HCT116 (cell line): ENCODE measurements at regions not wholly inside any gene's neighbourhood (a gene's known extent, or its start where the extent isn't known, plus 50 kb on each side); places are given as distances from the start of the nearest gene placed in this dataset.

Experiments used
- ATAC-seq: fragments of 200-7000 bp; cut with Tn5 transposase; 2 replicates; pipeline ENCODE4 v1.9.1; 2020; ENCODE audit warnings: mild to moderate bottlenecking, moderate library complexity
- BruUV-seq: library from RNA; stranded (reverse); fragments of 400-500 nt; replicated peaks from 2 replicates; lab custom pipeline; 2021; lab: Mats Ljungman, UMichigan
- CTCF ChIA-PET: fragments of 300-600 bp; sonication (Branson Sonifier 250); formaldehyde crosslinking; loops from one replicate; lab custom pipeline; 2021; ENCODE audit warnings: antibody characterized with exemption; lab: Charles Lee
- POLR2A ChIA-PET: fragments of 300-600, 350-600 bp; sonication (Branson Sonifier 250); formaldehyde crosslinking; loops from one replicate; lab custom pipeline; 2021; ENCODE audit warnings: antibody characterized with exemption; lab: Charles Lee
- RAD21 ChIA-PET, 2 experiments: fragments of 300-600 bp; sonication (Branson Sonifier 250); formaldehyde crosslinking; loops; one replicate each; lab custom pipeline; 2023; ENCODE audit warnings: low total read pairs in 2 of 2; ENCODE audit not compliant: uncharacterized antibody in 2 of 2, unreplicated experiment in 2 of 2, low non-redundant PET in 1 of 2; lab: Charles Lee
- DNase-seq: peaks from one replicate; pipeline ENCODE4 v3.0.0-alpha.2; 2010; ENCODE audit warnings: low read depth, low spot score
- H2AFZ ChIP-seq: fragments of 200-600 bp; shearing (Covaris generic), sonication (generic); 2 replicates; pipeline ENCODE4 v1.6.1; 2017; ENCODE audit warnings: low read depth, mixed run types, mixed read lengths, antibody characterized with exemption, low read length; ENCODE audit not compliant: poor library complexity, severe bottlenecking
- H3K27ac ChIP-seq: 2 replicates; pipeline ENCODE4 v1.5.1; 2012; ENCODE audit warnings: low read depth, low read length
- H3K27me3 ChIP-seq: fragments of 200-600 bp; sonication (generic); 2 replicates; pipeline ENCODE4 v1.6.1; 2016; ENCODE audit warnings: mixed run types, low read length, mixed read lengths; ENCODE audit not compliant: insufficient read depth
- H3K36me3 ChIP-seq, 2 experiments: fragments of 200-500 bp in 1 of 2; fragments of 200-600 bp in 1 of 2; sonication (Bioruptor generic) in 1 of 2; sonication (generic) in 1 of 2; 2 replicates each; pipeline versions ENCODE4 v1.5.1 to v1.6.1; 2014 to 2016; ENCODE audit warnings: low read length in 2 of 2, inconsistent platforms in 1 of 2, mixed read lengths in 1 of 2, mixed run types in 1 of 2; ENCODE audit not compliant: insufficient read depth in 2 of 2, control insufficient read depth in 1 of 2
- H3K4me1 ChIP-seq, 2 experiments: fragments of 200-600 bp in 1 of 2; sonication (generic) in 1 of 2; 2 replicates each; pipeline versions ENCODE4 v1.5.1 to v1.6.1; 2012 to 2017; ENCODE audit warnings: low read length in 2 of 2, inconsistent platforms in 1 of 2, mild to moderate bottlenecking in 1 of 2, mixed read lengths in 1 of 2, mixed run types in 1 of 2, moderate library complexity in 1 of 2; ENCODE audit not compliant: insufficient read depth in 2 of 2, control insufficient read depth in 1 of 2
- H3K4me2 ChIP-seq: fragments of 200-600 bp; sonication (generic); 2 replicates; pipeline ENCODE4 v1.6.1; 2017; ENCODE audit warnings: mixed run types, low read length, mixed read lengths
- H3K4me3 ChIP-seq, 2 experiments: fragments of 200-600 bp in 1 of 2; sonication (generic) in 1 of 2; replicated peaks in 1 of 2; 2 replicates each; pipeline ENCODE4 v1.5.1; 2011 to 2016; ENCODE audit warnings: low read length in 2 of 2, control low read depth in 1 of 2, low read depth in 1 of 2, mild to moderate bottlenecking in 1 of 2, mixed read lengths in 1 of 2, mixed run types in 1 of 2
- H3K79me2 ChIP-seq: fragments of 200-600 bp; sonication (generic); 2 replicates; pipeline ENCODE4 v1.6.1; 2017; ENCODE audit warnings: mild to moderate bottlenecking, mixed run types, low read length, moderate library complexity, mixed read lengths; ENCODE audit not compliant: insufficient read depth
- H3K9ac ChIP-seq: fragments of 200-600 bp; sonication (generic); 2 replicates; pipeline ENCODE4 v1.6.1; 2016; ENCODE audit warnings: low read length, mixed read lengths
- H3K9me2 ChIP-seq: fragments of 200-600 bp; sonication (generic), shearing (Covaris generic); 2 replicates; pipeline ENCODE4 v1.6.1; 2017; ENCODE audit warnings: mixed run types, mild to moderate bottlenecking, moderate library complexity; ENCODE audit not compliant: insufficient read depth
- H3K9me3 ChIP-seq, 2 experiments: fragments of 200-500 bp in 1 of 2; fragments of 200-600 bp in 1 of 2; sonication (Bioruptor generic) in 1 of 2; sonication (generic) in 1 of 2; 2 replicates each; pipeline ENCODE4 v1.6.1; 2014 to 2017; ENCODE audit warnings: low read length in 2 of 2, mixed read lengths in 2 of 2, inconsistent platforms in 1 of 2, low read depth in 1 of 2, mild to moderate bottlenecking in 1 of 2, mixed run types in 1 of 2, moderate library complexity in 1 of 2; ENCODE audit not compliant: control insufficient read depth in 1 of 2, insufficient read depth in 1 of 2
- H4K20me1 ChIP-seq: fragments of 200-600 bp; sonication (generic), shearing (Covaris generic); 2 replicates; pipeline ENCODE4 v1.6.1; 2017; ENCODE audit warnings: mixed run types, mild to moderate bottlenecking, moderate library complexity; ENCODE audit not compliant: insufficient read depth
- ATF3 ChIP-seq: IDR thresholded peaks from 2 replicates; pipeline ENCODE4 v1.6.1; 2012
- EZH2 ChIP-seq: fragments of 200-600 bp; sonication (generic); IDR thresholded peaks from 2 replicates; pipeline ENCODE4 v1.6.1; 2017; ENCODE audit warnings: antibody characterized with exemption, mixed run types
- EZH2phosphoT487 ChIP-seq: fragments of 200-600 bp; IDR thresholded peaks from 2 replicates; pipeline ENCODE4 v1.6.1; 2018; ENCODE audit warnings: antibody characterized with exemption, borderline replicate concordance
- FOSL1 ChIP-seq: IDR thresholded peaks from 2 replicates; pipeline ENCODE4 v1.6.1; 2012; ENCODE audit warnings: low read depth
- JUND ChIP-seq: IDR thresholded peaks from 2 replicates; pipeline ENCODE4 v1.6.1; 2012
- MAX ChIP-seq: IDR thresholded peaks from 2 replicates; pipeline ENCODE4 v1.6.1; 2012
- RAD21 ChIP-seq: IDR thresholded peaks from 2 replicates; pipeline ENCODE4 v1.6.1; 2012; ENCODE audit warnings: low read depth, mild to moderate bottlenecking
- SIN3A ChIP-seq: IDR thresholded peaks from 2 replicates; pipeline ENCODE4 v1.6.1; 2012; ENCODE audit warnings: low read depth
- SP1 ChIP-seq: IDR thresholded peaks from 2 replicates; pipeline ENCODE4 v1.6.1; 2012; ENCODE audit warnings: low read depth
- SRF ChIP-seq: IDR thresholded peaks from 2 replicates; pipeline ENCODE4 v1.6.1; 2012; ENCODE audit warnings: low read depth
- YY1 ChIP-seq: IDR thresholded peaks from 2 replicates; pipeline ENCODE4 v1.6.1; 2011; ENCODE audit warnings: low read length, low read depth, moderate library complexity, mild to moderate bottlenecking; ENCODE audit not compliant: insufficient replicate concordance; ENCODE audit errors: extremely low read depth
- ZBTB33 ChIP-seq: IDR thresholded peaks from 2 replicates; pipeline ENCODE4 v1.6.1; 2011; ENCODE audit warnings: mild to moderate bottlenecking, low read length, moderate library complexity; ENCODE audit not compliant: insufficient replicate concordance; ENCODE audit errors: extremely low read depth
- ZNF274 ChIP-seq: fragments of 200-500 bp; sonication (Bioruptor generic); IDR thresholded peaks from 2 replicates; pipeline ENCODE4 v1.6.1; 2014; ENCODE audit warnings: mild to moderate bottlenecking, low read depth, low read length, inconsistent platforms
- intact Hi-C: fragments of 100-400 bp; cut with micrococcal nuclease; formaldehyde crosslinking; loops from 2 replicates; pipeline ENCODE4 v1.10.0; 2022

- Histone ChIP-seq H3K4me1 (no peaks in the 10 kb centered on the region), H3K4me3 (no peak overlapping the region), H3K9me3 (peaks cover 7 to 11% of the 10 kb centered on the region in 2 experiments; a peak in 2 of 4 replicates), H3K9me2 (no peaks in the 10 kb centered on the region), H3K27me3 (no peaks in the 10 kb centered on the region), H3K4me2 (no peak overlapping the region), H3K36me3 (no peaks in the 10 kb centered on the region), H3K9ac (no peak overlapping the region), H3K27ac (no peak overlapping the region), H3K79me2 (no peaks in the 10 kb centered on the region), H4K20me1 (no peaks in the 10 kb centered on the region), H2AFZ (no peak overlapping the region)
- no TSS peak for BruUV-seq
- no peak for ATAC-seq
- intact Hi-C loops, result no loop called here
- TF ChIP-seq ZBTB33 (no peak), FOSL1 (no peak), SP1 (no peak), RAD21 (no peak), JUND (no peak)
- ChIA-PET CTCF (no interaction called here), POLR2A (no interaction called here), RAD21 (no interaction called here)
- DNase-seq, result no peak
Observed at GRCh38 chr5:6889030-6889429, 175.8 kb downstream of the TENT4A start.

GRCh38 chr5:6899221-6899620 lies 186.0 kb downstream of the TENT4A start:
- ChIA-PET CTCF (no interaction called here), RAD21 (no interaction called here), POLR2A (no interaction called here)
- H3K4me1 ChIP-seq, result no peaks in the 10 kb centered on the region
- H3K9ac ChIP-seq, result no peak overlapping the region
- H3K27ac ChIP-seq, result no peak overlapping the region
- ATAC-seq, result no peak
- intact Hi-C loops, result no loop called here
- no TSS peak for BruUV-seq
- H3K4me3 ChIP-seq, result no peak overlapping the region
- H3K27me3 ChIP-seq, result no peaks in the 10 kb centered on the region
- no peak for DNase-seq
- no peaks in the 10 kb centered on the region for H3K9me2 ChIP-seq
- no peak overlapping the region for H2AFZ ChIP-seq
- no peaks in the 10 kb centered on the region for H4K20me1 ChIP-seq
- no peaks in the 10 kb centered on the region for H3K79me2 ChIP-seq
- no peak overlapping the region for H3K4me2 ChIP-seq
- no peaks in the 10 kb centered on the region for H3K9me3 ChIP-seq
- no peaks in the 10 kb centered on the region for H3K36me3 ChIP-seq
- no peak for TF ChIP-seq YY1
- TF ChIP-seq MAX, result no peak
- TF ChIP-seq ATF3, result no peak
- no peak for TF ChIP-seq SRF
- no peak for TF ChIP-seq SIN3A
- no peak for TF ChIP-seq RAD21
- no peak for TF ChIP-seq EZH2phosphoT487
- TF ChIP-seq FOSL1, result no peak
- no peak for TF ChIP-seq EZH2
- TF ChIP-seq ZNF274, result no peak
